NCI-H146 (cell line): ENCODE measurements at regions not wholly inside any gene's neighbourhood (a gene's known extent, or its start where the extent isn't known, plus 50 kb on each side); places are given as distances from the start of the nearest gene placed in this dataset.

Experiments used
- DNase-seq: peaks from one replicate; lab custom pipeline; 2025; lab: John Stamatoyannopoulos, UW

DNA sequence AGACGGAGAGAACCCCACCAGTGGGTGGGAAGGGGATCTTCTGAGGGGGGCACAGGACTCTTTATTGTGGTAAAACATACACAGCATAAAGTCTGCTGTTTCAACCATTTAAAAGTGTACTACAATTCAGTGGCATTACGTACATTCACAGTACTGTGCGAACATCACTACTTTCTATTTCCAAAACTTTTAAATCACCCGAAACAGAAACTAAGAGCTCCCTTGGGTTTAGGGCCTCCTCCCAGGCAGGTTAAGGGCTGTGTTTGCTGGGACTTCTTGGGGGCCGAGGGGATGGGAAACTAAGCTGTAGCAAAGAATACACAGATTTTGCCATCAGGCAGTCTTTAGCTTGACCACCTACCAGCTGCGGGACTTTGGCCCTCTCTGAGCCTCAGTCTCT, 242.0 kb downstream of the HAUS1 start:
- DNase-seq = no peak

DNA sequence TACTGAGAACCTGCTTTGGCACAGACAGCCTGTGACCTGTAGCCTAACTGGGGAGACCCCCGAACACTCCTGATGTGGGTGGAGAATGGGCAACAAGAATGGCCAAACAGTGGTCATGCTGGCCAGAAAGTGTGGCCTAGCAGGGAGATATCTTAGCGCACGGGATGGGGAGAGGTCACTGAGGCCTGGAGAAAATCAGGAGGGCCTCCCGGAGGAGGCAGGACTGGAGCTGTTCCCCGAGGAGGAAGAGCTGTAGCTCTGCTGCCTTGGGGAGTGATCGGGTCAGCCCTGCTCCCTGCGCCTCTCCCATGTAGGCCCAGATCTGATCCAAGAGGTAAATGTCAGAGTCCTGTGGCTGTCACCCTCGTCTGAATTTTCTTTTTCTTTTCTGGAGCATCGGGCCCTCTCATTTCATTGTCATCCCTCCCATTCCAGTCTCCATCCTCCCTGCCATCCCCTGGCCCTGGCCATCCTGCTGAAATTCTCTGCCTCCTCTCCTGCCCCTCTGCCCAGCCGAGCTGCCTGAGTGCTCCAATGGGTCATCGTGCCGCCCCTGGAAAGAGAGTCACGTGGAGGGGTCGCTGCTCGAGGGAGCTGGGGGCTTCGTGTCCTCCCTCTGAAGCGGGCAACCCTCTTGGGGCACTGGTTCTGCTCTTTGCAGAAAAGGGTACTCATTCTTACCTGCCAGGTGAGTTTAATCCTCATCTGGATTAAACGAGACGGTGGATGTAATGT, 242.9 kb downstream of the HAUS1 start:
- no peak for DNase-seq

DNA sequence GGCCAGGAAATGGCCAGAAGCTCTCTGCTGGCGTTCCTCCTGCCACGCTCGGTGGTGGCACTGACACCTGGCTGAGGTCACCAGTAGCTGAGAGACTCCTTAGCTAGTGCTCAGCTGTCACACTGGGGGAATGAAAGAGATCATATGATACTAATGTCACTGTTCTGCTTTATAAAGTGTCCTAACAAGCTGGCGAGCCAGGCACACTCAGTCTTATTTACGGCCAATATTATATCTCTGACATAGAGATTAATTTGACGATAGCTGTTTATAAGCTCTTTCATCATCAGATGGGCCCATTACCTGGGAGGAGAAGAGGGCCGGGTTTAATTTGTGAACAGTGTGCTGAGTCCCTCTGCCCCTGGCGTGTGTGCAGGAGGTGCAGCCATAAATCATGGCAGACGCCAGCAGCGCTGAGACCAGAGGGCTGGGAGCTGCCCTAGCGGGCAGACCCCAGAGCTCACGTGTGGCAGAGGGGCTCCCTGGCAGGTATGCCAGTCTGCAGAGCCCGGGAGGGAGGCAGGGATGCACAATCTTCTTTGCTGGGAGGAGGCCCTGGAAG, 246.5 kb downstream of the HAUS1 start:
- no peak for DNase-seq

DNA sequence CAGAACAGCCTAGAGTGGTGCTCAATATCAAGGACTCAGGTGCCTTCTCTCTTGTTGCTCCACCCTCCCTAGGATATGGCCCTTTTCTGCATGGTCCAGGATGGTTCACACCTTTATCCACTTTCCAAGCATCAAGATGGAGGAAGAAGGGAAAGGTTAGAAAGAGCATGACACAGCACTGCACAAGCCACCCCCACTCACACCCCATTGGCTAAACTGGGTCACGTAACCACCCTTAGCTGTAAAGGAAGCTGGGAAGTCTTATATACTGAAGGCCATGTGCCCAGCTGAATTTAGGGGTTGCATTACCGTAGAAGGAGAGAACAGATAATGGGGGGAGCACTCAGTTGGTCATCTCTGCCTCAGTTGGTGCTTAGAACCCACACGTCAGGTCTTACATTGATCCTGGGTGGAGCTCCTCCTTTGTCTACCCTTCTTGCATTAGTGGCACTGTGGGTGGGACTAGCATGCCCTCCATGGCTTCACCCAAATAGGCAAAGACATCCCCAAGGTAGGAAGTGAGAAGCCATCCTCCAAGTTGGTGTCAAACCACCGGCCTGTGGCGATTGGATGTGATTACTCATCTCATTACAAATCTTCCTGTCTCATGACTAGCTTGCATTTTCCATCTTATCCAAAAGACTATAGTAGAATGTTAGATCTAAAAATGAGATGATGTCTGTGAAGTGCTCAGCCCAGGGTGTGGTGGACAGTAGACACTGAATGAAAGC, 248.5 kb downstream of the HAUS1 start:
- no peak for DNase-seq

GRCh38 chr18:46353460-46353859, 249.3 kb downstream of the HAUS1 start:
- no peak for DNase-seq

GRCh38 chr18:46356278-46357033, 252.3 kb downstream of the HAUS1 start:
- DNase-seq = no peak

DNA sequence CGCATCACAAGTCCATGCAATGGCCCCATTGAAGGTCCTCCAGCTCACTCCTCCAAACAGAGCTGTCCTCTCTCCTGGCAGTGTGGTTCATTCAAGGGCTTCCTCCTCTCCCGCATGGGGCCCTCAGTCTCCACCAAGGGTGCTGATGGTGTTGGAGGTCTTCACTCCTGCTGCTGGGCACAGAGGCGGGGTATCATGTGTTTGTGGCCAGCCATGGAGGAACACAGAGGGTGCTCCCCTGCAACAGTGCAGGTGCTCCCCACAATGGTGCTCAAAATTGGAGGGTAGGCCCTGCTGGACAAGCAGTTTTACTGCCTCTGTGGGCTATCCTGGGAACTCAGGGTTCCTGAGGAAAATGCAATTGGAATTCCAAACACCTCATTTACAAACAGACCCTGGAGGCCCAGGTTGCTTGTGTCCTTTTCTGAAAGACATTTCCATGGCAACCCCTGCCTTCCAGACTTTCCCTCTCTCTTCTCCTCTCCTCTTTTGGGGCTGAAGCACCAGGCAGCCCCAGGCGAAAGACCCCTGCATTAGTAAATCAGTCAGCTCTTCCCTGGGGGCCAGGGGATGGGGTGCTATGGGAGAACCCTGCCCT, 256.0 kb downstream of the HAUS1 start:
- DNase-seq = no peak

DNA sequence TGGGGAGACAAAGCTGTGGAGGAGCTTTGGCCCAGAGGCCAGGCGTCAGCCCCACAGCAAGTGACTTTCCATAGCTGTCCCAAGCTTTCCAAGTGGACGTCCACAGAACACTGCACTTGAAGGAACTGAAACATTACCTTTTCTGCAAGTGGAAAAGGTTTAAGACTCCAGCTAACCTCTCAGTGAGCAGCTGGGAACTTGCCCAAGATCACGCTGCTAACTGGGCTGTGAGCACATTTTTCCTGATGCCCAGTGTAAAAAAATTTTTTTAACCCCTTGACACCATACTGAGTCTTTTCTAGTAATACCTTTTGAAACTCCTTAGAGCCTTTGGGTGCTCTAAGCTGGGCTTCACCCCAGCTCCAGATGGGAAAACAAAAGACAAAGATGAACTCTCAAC, 256.7 kb downstream of the HAUS1 start:
- DNase-seq = no peak

DNA sequence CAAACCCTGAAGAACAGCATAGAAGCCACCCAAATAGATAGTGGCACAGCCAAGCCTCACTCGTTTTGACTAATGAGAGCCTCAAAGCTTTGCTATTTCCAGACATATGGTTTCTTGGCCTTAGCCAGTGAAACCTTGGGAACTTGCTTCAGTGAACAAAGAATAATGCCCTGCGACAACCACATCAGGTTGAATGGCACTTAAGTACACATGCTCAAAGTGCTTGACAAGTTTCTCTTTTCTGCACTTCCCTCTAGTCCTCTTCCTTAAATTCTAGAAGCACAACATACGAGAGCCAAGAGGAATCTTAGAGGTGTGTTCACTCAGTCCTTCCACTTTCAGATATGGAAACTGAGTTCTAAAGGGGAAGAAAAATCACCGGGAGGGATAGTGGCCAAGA, 258.3 kb downstream of the HAUS1 start:
- DNase-seq = no peak

DNA sequence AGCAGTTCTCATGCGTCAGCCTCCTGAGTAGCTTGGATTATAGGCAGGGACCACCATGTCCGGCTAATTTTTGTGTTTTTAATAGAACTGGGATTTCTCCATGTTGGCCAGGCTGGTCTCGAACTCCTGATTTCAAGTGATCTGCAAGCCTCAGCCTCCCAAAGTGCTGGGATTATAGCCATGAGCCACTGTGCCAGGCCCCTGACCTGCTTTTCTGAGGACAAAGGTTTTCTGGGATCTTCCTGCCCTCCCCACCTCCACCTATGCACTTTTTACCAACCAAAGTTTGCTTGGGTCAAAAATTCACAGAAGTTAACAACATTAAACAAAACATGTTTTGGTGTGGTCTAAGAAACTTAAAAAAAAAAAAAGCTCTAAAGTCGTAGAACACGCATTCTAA, 259.9 kb downstream of the HAUS1 start:
- no peak for DNase-seq

DNA sequence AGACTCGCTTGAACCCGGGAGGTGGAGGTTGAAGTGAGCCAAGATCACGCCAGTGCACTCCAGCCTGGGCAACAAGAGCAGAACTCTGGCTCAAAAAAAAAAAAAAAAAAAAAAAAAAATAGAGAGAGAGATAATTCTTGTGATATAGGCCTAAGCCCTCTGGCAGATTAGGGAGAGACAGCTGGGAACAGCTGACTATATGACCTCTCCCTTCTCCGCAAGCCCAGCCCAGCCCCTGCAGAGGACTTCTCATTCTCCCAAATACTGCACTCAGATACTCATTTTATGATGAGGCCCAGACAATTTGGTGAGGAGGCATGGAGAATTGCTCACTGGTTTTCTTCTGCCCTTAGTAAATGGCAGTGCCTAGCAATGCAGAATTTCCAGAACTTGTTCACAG, 262.0 kb downstream of the HAUS1 start:
- no peak for DNase-seq

DNA sequence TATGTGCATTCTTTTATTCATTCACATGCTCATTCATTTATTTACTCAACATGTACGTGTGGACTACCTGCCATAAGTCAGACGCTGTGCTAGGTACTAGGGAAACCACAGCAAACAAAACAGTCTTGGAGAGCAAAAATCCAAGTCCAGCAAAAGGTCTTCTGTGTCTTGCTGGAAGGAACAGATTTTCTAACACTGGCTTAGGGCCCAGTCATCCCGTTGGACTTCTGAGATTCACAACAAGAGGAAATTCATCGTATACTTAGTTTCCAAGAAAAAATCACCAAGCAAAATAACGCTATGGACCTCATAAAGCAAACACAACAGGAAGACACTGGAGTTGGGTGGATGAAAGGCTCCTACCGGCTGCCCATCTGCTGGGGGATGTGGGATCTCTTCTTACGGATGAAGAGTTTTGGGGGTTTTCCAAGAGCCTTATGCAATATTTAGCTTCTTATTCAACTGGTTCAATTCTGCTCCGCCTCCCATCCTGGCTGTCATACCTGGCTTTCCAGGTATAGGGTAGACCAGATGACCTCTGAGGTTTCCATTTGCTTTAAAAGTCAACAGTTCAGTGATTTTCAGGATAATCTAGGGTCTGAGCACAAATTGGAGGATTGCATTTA, 262.7 kb downstream of the HAUS1 start:
- no peak for DNase-seq

- DNase-seq = no peak
Observed at GRCh38 chr18:46369323-46369722, 265.1 kb downstream of the HAUS1 start.

GRCh38 chr18:46370898-46371297, 266.7 kb downstream of the HAUS1 start:
- DNase-seq = no peak

- DNase-seq = no peak
Observed at GRCh38 chr18:46372670-46373069, 268.5 kb downstream of the HAUS1 start.

DNA sequence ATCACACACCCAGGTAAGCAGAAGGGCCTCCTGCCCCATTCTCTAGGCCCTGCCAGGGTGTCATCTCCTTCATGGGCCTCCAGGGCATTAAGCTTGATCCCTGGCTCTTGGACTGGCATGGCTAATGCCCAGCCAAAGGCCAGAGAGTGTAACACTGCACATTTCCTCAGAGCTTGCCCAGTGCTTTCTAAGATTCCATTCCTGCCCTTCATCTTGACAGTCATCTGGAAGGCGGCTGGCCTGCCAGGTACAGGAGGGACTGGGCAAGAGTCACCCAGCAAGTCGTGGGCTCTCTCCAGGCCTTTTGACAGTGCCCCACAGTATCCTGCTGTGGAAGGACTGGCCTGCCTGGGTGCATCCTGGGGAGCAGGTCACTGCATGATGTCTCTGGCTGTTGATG, 268.9 kb downstream of the HAUS1 start:
- no peak for DNase-seq

- peak; percentile 43 for DNase-seq
Observed at GRCh38 chr18:46373791-46374190, 269.6 kb downstream of the HAUS1 start.

- peak; percentile 24 for DNase-seq
Observed at GRCh38 chr18:46374850-46375249, 270.7 kb downstream of the HAUS1 start.

- DNase-seq = no peak
Observed at GRCh38 chr18:46377557-46377956, 273.4 kb downstream of the HAUS1 start.

DNA sequence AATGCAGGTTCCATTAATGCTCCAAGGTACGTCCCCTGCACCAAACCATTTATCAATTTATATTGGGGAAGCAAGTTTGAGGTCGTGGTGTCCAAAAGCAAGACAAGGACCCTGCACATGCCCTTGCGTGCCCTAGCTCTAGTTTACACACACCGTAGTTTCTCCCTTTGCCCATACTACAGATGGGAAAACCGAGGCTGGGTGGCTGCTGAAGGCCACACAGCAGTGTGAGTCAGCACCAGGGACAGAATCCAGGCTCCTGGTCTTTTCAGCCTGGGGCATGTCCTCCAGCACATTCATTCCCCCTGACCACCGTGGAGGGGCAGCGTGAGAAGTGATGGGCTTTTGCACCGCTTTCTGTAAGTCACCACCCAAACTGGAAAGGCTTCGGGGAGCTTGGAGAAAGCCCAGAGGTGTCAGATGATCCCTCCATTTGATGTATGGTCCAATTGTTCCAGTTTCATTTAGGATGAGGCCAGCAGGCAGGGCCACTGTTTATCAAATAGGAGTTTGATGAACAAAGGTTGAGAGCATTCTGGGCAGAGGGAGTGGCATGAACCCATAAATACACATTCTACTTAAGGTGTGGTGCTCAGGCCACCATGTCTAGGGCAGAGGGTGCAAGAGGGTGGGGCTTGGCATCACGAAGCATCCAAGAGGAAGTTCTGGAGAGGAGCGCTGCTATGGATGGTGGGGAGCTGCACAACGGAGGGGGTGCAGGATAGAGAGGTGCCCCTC, 274.1 kb downstream of the HAUS1 start:
- DNase-seq = no peak

DNA sequence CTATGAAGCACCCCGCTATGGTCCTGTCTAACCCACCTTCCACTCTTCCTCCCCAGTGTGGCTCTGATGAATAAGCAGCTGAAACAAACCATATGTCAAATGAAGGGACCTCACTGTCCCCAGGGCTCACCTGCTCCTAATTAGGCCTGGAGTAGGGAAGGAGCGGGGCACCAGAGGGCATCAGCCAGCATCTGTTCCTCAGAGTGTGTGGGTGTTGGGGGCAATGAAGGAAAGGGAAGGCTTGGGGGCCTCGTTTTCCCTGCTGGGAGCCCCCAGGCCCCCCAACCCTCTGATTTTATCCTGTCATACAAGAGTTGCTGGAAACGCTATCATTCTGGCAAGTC, 274.7 kb downstream of the HAUS1 start:
- DNase-seq = no peak
